Renal pelvis (tissue), 1 donor: ENCODE measurements at regions not wholly inside any gene's neighbourhood (a gene's known extent, or its start where the extent isn't known, plus 50 kb on each side); places are given as distances from the start of the nearest gene placed in this dataset.

Experiments
- DNase-seq: peaks from one replicate; pipeline ENCODE4 v3.0.0-alpha.2; 2013

DNA sequence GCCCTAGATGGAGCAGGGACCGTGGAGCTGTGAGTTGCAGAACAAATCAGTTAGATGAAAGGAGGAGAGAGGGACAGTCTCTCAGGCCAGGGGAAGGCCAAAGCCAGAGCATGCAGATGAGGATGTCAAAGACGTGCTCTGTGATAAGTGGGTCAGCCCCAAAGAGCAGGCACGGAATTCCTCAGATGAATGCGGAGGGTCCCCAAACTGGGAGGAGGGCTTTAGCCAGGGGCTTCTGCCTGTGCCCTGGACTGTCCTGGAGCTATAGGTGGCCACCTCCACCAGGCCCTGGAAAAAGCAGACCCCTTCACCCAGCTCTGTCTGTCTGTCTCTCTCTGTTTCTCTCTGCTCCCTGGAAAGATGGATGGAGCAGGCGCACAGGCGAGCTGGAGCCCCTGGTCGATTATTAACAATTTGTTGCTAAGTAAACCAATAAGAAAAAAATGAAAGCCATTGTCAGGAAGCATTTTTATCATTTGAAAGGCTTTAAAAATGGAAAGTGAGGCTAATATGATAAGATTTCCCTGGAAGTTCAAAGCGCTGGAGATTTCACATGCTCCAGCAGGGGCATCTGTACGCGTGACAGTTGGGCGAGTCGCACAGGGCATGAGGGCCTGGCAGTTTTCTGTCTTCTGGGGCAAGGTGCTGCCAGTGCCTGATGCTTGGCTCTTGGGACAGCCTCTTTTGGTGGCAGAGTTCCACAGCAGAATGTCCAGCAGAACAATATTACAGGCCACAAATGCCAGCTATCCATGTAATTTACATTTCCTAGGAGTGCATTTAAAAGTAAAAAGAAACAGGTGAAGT is 241.0 kb downstream of the GLI2 start:
- no peak for DNase-seq

DNA sequence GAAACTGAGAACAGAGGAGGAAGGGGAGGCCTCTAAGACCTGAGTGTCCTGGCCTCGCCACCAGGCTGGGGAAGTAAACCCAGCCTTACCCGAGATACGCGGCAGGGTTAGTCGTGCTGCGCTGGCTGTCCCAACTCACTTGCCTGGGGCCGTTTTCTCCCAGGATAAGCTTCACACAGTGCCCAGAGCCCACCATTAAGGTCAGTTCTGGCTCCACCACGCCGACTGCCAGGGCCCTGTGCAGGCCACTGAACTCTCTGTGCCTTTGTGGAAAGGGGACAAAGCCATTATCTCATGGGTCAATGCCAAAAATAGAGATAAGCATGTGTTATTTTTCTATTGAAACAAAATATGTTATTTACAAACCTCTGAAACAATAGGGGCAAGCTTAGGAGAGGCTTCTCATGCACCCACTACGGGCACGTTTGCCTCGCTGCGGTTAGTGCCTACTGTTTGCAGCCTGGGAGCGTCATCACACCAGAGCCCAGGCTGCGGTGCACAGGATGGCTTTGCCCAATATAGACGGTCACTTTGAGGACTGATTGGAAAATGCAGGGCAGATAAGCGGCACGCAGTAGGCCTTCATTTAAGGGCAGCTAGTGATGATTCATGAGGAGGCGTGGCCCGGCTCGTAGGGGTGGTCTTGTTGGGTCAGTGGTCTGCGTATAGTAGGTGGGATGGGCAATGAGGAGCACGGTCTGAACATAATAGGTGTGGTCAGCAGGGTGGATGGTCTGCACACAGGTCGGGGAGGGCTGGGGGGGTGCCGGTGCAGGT is 242.1 kb downstream of the GLI2 start:
- no peak for DNase-seq

DNA sequence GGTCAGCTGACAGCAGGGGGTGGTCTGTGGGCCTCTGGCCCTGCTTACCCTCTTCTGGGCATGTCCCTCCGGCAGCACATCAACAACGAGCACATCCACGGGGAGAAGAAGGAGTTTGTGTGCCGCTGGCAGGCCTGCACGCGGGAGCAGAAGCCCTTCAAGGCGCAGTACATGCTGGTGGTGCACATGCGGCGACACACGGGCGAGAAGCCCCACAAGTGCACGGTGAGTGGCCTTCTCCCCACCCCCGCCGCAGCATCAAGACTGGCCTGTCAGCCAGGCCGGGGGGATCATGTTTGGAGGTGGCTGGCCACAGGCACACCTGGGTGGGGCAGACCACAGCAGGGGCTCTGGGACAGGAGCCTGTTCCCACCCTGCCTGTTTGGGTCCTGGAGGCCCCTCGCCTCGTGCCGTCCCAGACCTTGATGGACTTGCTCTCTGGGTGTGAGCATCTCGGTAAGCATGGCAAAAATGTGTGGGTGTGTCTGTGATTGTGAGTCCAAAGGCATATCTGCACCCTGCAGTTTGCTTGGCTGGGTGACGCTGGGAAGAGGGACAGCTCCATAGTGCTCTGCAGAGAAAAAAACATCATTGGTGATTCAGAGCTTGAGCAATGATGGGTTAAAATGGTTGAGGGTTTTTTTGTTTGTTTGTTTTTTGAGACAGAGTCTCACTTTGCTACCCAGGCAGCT is 242.8 kb downstream of the GLI2 start:
- DNase-seq: no peak

DNA sequence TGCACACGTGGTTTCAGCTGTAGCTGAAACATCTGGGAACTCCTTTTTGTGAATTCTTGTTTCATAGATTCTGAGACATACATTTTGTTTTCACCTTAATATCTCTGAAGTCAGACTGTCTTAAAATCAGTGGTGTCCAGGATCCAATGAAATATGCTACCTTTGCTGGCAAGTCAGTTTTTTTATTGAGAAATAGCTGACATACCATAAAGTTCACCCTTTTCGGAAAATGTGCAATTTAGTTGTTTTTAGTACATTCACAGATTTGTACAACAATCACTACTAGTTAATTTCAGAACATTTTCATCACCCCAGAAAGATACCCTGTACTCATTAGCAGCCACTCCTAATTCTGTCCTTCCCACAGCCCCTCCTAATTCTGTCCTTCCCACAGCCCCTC is 243.7 kb downstream of the GLI2 start:
- DNase-seq: no peak

DNA sequence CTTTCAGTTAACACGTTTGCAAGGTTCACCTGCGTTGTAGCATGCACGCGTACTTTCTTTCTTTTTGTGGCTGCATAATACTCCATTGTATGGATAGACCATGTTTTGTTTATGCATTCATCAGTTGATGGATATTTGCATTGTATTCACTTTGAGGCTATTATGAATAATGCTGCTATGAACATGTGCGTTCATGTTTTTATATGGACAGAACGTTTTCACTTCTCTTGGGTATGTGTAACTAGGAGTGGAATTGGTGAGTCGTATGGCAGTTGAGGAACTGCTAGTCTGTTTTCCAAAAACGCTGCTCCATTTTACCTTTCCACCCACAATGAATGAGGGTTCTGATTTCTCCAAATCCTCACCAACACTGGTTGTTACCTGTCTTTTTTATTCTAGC is 244.3 kb downstream of the GLI2 start:
- DNase-seq: no peak

DNA sequence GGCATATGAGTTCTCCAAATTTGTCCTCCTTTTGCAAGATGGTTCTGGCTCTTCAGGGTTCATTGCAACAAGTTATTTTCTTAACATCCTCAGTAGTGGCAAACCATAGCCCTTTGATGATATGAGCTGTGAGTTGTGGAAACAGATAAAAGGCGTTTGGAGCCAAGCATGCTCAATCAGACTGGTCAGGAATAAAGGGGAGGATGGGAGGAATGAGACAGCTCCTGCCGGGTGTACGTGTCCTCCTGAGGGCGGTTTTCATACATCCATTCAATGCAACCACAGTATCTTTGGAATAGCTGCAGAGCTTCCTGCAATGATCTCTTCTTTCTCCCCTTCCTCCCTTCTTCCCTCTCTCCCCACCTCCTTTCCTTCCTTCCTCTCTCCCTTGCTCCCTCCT is 245.8 kb downstream of the GLI2 start:
- DNase-seq: no peak

DNA sequence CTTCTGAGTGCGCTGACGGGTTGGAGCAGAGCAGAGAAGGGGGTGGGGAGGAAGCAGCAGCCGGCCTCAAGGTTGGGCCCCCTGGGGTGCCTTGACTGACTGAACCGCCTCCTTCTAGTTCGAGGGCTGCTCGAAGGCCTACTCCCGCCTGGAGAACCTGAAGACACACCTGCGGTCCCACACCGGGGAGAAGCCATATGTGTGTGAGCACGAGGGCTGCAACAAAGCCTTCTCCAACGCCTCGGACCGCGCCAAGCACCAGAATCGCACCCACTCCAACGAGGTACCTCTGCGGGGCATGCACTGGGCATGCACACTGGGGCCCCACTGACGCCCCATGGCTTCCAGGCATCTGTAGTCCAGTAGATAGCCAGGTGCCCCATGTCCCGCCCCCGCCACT is 246.9 kb downstream of the GLI2 start:
- DNase-seq: no peak

DNA sequence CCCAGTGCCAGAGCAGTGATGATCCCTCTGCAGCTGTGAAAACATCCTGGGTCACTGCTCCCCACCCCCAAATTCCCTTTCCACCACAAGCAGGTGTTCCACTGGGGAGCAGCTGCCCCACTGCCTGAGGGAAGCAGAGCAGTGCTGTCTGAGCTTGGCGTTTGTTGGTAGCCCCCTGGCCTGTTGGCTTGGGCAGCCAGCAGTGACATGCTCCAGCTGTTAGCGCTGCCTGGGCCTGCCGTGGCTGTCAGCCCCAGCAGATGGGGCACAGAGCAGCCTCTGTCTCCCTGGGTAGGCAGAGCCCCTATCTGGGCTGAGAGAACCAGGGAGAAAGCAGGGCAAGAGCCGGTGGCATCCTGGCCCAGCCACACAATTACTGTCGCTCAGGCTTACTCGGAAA is 247.7 kb downstream of the GLI2 start:
- DNase-seq: no peak

DNA sequence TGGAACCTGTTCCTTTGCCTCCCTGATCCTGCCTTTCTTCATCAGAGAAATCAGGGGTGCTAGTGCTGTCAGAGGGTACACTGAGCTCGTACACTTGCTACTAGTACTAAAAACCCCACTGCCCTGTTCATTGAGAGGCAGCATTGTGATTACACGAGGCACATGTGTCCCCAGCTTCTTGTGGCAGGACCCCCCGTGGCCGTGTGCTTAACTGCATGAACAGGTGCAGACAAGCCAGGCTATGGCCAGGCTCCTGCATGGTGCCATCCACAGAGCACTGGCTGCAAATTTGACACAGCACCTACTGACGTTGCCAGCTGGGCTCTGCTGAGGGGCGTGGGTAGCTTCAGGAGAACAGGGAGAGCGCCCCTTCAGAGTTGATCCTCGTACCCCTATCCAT is 248.4 kb downstream of the GLI2 start:
- no peak for DNase-seq

DNA sequence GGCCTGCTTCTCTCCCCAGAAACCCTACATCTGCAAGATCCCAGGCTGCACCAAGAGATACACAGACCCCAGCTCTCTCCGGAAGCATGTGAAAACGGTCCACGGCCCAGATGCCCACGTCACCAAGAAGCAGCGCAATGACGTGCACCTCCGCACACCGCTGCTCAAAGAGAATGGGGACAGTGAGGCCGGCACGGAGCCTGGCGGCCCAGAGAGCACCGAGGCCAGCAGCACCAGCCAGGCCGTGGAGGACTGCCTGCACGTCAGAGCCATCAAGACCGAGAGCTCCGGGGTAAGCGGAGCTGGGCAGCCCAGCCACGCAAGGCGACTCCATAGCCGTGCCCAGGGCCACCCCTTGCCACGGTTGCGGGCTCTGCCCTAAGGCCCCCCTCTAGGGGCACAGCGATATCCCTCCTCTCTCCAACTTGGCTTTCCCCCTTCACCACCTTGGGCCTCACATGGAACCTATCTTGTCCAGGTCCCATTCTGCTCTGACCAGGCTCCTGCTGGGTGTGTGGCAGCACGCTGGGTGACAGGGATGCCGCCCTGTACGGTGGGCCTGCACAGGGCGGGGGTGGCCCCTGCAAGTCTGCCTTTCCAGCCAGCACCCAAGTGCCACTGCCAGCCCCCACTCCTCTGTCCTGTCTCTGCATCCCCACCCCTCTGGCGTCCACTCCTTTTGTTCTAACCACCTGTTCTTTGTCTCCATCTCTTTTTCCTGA is 248.9 kb downstream of the GLI2 start:
- DNase-seq: no peak

DNA sequence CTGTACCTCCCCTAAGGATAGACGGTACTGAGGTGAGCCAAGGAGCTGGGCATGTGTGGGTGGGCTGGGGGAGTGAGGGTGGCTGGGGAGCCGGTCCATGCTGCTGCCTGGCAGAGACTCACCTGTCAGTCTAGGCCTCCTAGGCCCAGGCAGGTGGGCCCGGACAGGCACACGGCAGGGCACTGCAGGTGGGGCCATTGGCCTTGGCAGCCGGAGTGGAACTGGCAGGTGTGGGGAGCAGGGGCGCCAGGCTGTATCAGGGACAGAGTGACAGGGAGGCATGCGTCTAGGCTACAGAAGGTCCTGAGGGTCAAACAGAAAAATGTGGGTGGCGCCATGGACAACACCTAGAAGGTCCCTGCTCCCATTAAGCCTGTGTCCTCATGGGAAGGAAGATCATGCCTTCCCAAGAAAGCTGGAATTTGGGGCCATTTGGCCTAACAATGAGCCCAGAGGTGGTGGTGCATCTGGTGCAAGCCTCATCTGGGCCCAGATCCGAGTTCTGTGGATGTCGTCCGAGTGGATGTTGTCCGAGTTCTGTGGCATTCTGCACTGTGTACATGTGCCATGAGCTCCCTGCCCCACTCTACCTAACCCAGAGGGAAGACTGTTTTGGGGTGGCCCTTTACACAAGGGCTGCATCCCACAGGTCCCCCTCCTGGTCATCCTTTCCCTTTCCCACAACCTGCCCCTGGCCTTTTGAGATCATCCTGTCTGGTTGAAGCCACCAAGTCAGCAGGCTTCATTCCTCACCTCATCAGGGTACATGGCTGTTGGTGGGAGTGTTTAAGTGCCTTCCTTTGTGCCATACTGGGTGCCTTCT is 249.7 kb downstream of the GLI2 start:
- DNase-seq: no peak

DNA sequence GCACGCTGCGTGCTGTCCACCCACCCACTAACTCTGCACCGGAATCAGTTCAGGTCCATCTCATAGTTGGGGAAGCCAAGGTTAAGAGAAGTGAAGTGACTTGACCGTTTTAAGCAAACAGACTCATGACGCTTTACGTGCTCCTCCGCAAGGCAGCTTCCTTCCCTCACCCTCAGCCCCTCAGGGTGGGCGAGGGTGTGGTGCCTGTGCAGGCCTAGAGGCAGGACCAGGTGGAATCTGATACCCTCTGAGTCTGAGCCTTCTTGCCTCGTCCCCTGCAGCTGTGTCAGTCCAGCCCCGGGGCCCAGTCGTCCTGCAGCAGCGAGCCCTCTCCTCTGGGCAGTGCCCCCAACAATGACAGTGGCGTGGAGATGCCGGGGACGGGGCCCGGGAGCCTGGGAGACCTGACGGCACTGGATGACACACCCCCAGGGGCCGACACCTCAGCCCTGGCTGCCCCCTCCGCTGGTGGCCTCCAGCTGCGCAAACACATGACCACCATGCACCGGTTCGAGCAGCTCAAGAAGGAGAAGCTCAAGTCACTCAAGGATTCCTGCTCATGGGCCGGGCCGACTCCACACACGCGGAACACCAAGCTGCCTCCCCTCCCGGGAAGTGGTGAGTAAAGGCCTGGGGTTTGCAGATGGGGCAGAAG is 250.5 kb downstream of the GLI2 start:
- DNase-seq: no peak

DNA sequence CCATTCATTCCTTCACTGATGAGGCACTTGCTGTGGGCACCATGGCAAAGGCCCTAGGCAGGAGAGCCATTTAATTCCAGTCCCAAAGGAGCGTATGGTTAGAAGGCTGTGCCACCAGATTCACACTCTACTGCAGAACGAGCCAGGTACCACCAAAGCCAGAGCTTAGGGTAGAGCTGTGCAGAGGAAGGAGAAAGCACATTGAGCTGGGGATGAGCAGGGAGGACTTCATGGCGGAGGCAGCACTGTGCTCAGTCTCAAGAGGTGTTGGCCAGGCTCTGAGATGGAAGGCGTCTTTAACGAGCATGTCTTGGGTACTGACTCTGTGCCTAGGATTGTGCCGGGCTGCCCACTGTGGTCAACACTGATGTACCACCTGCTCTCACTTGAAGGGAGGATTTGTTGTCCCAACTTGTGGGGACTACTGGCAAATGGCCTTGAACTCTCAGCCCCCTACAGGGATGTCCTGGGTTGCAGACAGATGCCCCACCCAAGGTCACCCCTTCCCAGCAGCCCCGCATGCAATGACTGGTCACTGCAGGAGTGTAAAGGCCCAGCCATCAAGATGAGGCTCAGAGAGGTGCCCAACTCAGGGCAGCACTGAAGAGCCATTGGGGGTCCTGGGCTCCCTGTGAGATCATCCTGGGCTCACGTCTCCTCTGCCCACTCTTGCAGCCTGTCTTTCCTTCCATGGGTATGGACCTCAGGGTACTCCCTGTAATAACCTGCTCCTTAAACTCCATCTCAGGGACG is 251.4 kb downstream of the GLI2 start:
- no peak for DNase-seq

DNA sequence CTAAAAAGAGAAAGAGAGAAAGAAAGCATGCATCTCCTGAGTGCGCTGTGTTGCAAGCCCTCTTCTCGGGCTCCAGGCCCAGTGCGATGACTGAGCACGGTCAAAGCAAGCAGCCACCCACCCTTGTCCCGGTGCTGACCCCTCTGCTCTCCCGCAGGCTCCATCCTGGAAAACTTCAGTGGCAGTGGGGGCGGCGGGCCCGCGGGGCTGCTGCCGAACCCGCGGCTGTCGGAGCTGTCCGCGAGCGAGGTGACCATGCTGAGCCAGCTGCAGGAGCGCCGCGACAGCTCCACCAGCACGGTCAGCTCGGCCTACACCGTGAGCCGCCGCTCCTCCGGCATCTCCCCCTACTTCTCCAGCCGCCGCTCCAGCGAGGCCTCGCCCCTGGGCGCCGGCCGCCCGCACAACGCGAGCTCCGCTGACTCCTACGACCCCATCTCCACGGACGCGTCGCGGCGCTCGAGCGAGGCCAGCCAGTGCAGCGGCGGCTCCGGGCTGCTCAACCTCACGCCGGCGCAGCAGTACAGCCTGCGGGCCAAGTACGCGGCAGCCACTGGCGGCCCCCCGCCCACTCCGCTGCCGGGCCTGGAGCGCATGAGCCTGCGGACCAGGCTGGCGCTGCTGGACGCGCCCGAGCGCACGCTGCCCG is 252.5 kb downstream of the GLI2 start:
- DNase-seq: no peak

DNA sequence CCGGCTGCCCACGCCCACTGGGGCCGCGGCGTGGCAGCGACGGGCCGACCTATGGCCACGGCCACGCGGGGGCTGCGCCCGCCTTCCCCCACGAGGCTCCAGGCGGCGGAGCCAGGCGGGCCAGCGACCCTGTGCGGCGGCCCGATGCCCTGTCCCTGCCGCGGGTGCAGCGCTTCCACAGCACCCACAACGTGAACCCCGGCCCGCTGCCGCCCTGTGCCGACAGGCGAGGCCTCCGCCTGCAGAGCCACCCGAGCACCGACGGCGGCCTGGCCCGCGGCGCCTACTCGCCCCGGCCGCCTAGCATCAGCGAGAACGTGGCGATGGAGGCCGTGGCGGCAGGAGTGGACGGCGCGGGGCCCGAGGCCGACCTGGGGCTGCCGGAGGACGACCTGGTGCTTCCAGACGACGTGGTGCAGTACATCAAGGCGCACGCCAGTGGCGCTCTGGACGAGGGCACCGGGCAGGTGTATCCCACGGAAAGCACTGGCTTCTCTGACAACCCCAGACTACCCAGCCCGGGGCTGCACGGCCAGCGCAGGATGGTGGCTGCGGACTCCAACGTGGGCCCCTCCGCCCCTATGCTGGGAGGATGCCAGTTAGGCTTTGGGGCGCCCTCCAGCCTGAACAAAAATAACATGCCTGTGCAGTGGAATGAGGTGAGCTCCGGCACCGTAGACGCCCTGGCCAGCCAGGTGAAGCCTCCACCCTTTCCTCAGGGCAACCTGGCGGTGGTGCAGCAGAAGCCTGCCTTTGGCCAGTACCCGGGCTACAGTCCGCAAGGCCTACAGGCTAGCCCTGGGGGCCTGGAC is 253.2 kb downstream of the GLI2 start:
- DNase-seq: no peak

DNA sequence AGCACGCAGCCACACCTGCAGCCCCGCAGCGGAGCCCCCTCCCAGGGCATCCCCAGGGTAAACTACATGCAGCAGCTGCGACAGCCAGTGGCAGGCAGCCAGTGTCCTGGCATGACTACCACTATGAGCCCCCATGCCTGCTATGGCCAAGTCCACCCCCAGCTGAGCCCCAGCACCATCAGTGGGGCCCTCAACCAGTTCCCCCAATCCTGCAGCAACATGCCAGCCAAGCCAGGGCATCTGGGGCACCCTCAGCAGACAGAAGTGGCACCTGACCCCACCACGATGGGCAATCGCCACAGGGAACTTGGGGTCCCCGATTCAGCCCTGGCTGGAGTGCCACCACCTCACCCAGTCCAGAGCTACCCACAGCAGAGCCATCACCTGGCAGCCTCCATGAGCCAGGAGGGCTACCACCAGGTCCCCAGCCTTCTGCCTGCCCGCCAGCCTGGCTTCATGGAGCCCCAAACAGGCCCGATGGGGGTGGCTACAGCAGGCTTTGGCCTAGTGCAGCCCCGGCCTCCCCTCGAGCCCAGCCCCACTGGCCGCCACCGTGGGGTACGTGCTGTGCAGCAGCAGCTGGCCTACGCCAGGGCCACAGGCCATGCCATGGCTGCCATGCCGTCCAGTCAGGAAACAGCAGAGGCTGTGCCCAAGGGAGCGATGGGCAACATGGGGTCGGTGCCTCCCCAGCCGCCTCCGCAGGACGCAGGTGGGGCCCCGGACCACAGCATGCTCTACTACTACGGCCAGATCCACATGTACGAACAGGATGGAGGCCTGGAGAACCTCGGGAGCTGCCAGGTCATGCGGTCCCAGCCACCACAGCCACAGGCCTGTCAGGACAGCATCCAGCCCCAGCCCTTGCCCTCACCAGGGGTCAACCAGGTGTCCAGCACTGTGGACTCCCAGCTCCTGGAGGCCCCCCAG is 254.1 kb downstream of the GLI2 start:
- DNase-seq: no peak

DNA sequence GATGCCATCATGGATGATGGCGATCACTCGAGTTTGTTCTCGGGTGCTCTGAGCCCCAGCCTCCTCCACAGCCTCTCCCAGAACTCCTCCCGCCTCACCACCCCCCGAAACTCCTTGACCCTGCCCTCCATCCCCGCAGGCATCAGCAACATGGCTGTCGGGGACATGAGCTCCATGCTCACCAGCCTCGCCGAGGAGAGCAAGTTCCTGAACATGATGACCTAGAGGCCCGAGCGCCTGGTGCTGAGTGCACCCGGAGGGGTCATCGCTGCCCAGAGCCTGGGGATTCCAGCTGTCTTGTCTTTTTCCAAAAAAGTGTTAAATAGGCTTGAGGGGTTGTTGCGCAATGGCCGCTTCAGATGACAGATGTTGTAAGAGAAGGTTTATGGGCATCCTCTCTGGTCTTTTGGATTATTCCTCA is 254.8 kb downstream of the GLI2 start:
- no peak for DNase-seq
